A549 (cell line): ENCODE measurements at regions not wholly inside any gene's neighbourhood (a gene's known extent, or its start where the extent isn't known, plus 50 kb on each side); places are given as distances from the start of the nearest gene placed in this dataset.

Source experiments
- ATAC-seq, 2 experiments: fragments of 200-7000 bp in 1 of 2; fragments of >200 bp in 1 of 2; cut with Nextera tagmentation in 1 of 2; cut with Tn5 transposase in 1 of 2; 3 replicates each; pipeline versions ENCODE4 v1.8.0 to v1.9.1; 2018 to 2020; ENCODE audit warnings: mild to moderate bottlenecking in 1 of 2, moderate library complexity in 1 of 2
- CTCF ChIA-PET: fragments of 300-600 bp; sonication (Branson Sonifier 250); formaldehyde crosslinking; extraction: SDS; loops from one replicate; lab custom pipeline; 2021; ENCODE audit warnings: antibody characterized with exemption, inconsistent platforms; lab: Yijun Ruan, JAX
- POLR2A ChIA-PET: fragments of 350-600 bp; formaldehyde crosslinking; extraction: SDS; loops from one replicate; lab custom pipeline; 2021; ENCODE audit warnings: antibody characterized with exemption, inconsistent platforms; lab: Yijun Ruan, JAX
- DNase-seq, 2 experiments: peaks; one replicate each; pipeline versions ENCODE4 v3.0.0 to v3.0.0-alpha.2; 2011 to 2016; ENCODE audit warnings: low read depth in 1 of 2, low spot score in 1 of 2
- FAIRE-seq: peaks from 2 replicates; lab custom pipeline; 2011; peaks lifted over from hg19 to GRCh38; lab: Jason Lieb, UNC
- H3K27ac ChIP-seq, 2 experiments: fragments of >200 bp; sonication (Bioruptor Twin); formaldehyde crosslinking; 3 replicates each; pipeline ENCODE4 v1.5.1; 2016 to 2017
- H3K4me1 ChIP-seq: fragments of >200 bp; sonication (Bioruptor Twin); formaldehyde crosslinking; 3 replicates; pipeline ENCODE4 v1.6.1; 2016
- H3K4me2 ChIP-seq: fragments of >200 bp; sonication (Bioruptor Twin); formaldehyde crosslinking; 3 replicates; pipeline ENCODE4 v1.6.1; 2016
- H3K4me3 ChIP-seq: fragments of >200 bp; sonication (Bioruptor Twin); formaldehyde crosslinking; 3 replicates; pipeline ENCODE4 v1.5.1; 2016
- H3K9me3 ChIP-seq: fragments of >200 bp; sonication (Bioruptor Twin); formaldehyde crosslinking; 3 replicates; pipeline ENCODE4 v1.6.1; 2016
- ATOH8 ChIP-seq: fragments of 250-450 bp; sonication (Bioruptor Pico); IDR thresholded peaks from 2 replicates; pipeline ENCODE4 v1.5.0; 2020; ENCODE audit warnings: low read depth, mild to moderate bottlenecking, moderate library complexity
- BHLHE40 ChIP-seq: IDR thresholded peaks from 2 replicates; pipeline ENCODE4 v1.6.1; 2012; ENCODE audit warnings: low read depth, low read length, inconsistent platforms
- CBX2 ChIP-seq: fragments of 200-600 bp; sonication (generic); IDR thresholded peaks from 2 replicates; pipeline ENCODE4 v1.6.1; 2016; ENCODE audit warnings: low read depth, mild to moderate bottlenecking, borderline replicate concordance
- CHD2 ChIP-seq: fragments of 150-350 bp; IDR thresholded peaks from 2 replicates; pipeline ENCODE4 v1.6.1; 2014; ENCODE audit warnings: low read length; ENCODE audit not compliant: partially characterized antibody
- ELK1 ChIP-seq: fragments of 150-350 bp; IDR thresholded peaks from 2 replicates; pipeline ENCODE4 v1.6.1; 2014; ENCODE audit warnings: low read depth, mild to moderate bottlenecking, low read length
- FOSB ChIP-seq: fragments of 250-450 bp; sonication (Bioruptor Pico); IDR thresholded peaks from 2 replicates; pipeline ENCODE4 v1.5.0; 2020; ENCODE audit warnings: mild to moderate bottlenecking, moderate library complexity
- HDAC2 ChIP-seq: fragments of 200-600 bp; sonication (generic); IDR thresholded peaks from 2 replicates; pipeline ENCODE4 v1.6.1; 2016
- HOXA7 ChIP-seq: fragments of 250-450 bp; sonication (Bioruptor Pico); IDR thresholded peaks from 2 replicates; pipeline ENCODE4 v1.5.0; 2020; ENCODE audit warnings: mild to moderate bottlenecking, moderate library complexity
- KDM1A ChIP-seq: fragments of 200-600 bp; sonication (generic); IDR thresholded peaks from 2 replicates; pipeline ENCODE4 v1.6.1; 2016; ENCODE audit warnings: low read depth, mild to moderate bottlenecking
- MAFK ChIP-seq: fragments of 450-650 bp; IDR thresholded peaks from 2 replicates; pipeline ENCODE4 v1.6.1; 2014; ENCODE audit not compliant: partially characterized antibody
- MAZ ChIP-seq: fragments of 150-350 bp; IDR thresholded peaks from 2 replicates; pipeline ENCODE4 v1.6.1; 2014; ENCODE audit warnings: antibody characterized with exemption, low read depth, low read length, borderline replicate concordance
- MYC ChIP-seq: IDR thresholded peaks from 2 replicates; pipeline ENCODE4 v1.6.1; 2012; ENCODE audit warnings: mild to moderate bottlenecking, inconsistent platforms, low read length, improper control_type of control experiment, borderline replicate concordance
- NPAS2 ChIP-seq: fragments of 250-450 bp; sonication (Bioruptor Pico); IDR thresholded peaks from 2 replicates; pipeline ENCODE4 v1.8.0; 2022; ENCODE audit warnings: mild to moderate bottlenecking, moderate library complexity, borderline replicate concordance
- RCOR1 ChIP-seq: fragments of 150-350 bp; IDR thresholded peaks from 2 replicates; pipeline ENCODE4 v1.6.1; 2014; ENCODE audit warnings: antibody characterized with exemption, low read length, low read depth
- RNF2 ChIP-seq: fragments of 200-600 bp; sonication (generic); IDR thresholded peaks from 2 replicates; pipeline ENCODE4 v1.6.1; 2016; ENCODE audit warnings: low read depth, mild to moderate bottlenecking, antibody characterized with exemption, moderate library complexity, borderline replicate concordance
- SMC3 ChIP-seq: fragments of >200 bp; sonication (Bioruptor Twin); formaldehyde crosslinking; IDR thresholded peaks from 3 replicates; pipeline ENCODE4 v1.6.1; 2018; ENCODE audit warnings: inconsistent platforms
- TFCP2L1 ChIP-seq: fragments of 250-450 bp; sonication (Bioruptor Pico); IDR thresholded peaks from 2 replicates; pipeline ENCODE4 v1.5.0; 2021; ENCODE audit warnings: mild to moderate bottlenecking
- WGBS: methylation state at CpG from one replicate; pipeline ENCODE4 v1.1.6; 2017; ENCODE audit errors: missing lambda C conversion rate; 5-methylcytosine and 5-hydroxymethylcytosine counted together
- TF ChIP-seq, protein P1 (sequence below): IDR thresholded peaks from 2 replicates; pipeline ENCODE4 v1.6.1; 2012
- TF ChIP-seq, protein P2 (sequence below): IDR thresholded peaks from 2 replicates; pipeline ENCODE4 v1.6.1; 2012
- TF ChIP-seq, protein P3 (sequence below): fragments of >200 bp; sonication (Bioruptor Twin); formaldehyde crosslinking; IDR thresholded peaks from 2 replicates; pipeline ENCODE4 v1.6.1; 2016

- FAIRE-seq (no peak), ATAC-seq (no peak), DNase-seq (no peak)
- H3K9me3 ChIP-seq: no peaks in the 10 kb centered on the region
- H3K4me2 ChIP-seq: no peak overlapping the region
- H3K4me1 ChIP-seq: no peaks in the 10 kb centered on the region
- H3K27ac ChIP-seq: no peak overlapping the region
- TF ChIP-seq BHLHE40 (no peak), HOXA7 (no peak), RCOR1 (no peak), CBX2 (no peak), HDAC2 (no peak), KDM1A (no peak), ELK1 (no peak), ATOH8 (CRISPR knock-in tag) (no peak), MAZ (no peak), RNF2 (no peak)
- TF ChIP-seq, protein P1, sequence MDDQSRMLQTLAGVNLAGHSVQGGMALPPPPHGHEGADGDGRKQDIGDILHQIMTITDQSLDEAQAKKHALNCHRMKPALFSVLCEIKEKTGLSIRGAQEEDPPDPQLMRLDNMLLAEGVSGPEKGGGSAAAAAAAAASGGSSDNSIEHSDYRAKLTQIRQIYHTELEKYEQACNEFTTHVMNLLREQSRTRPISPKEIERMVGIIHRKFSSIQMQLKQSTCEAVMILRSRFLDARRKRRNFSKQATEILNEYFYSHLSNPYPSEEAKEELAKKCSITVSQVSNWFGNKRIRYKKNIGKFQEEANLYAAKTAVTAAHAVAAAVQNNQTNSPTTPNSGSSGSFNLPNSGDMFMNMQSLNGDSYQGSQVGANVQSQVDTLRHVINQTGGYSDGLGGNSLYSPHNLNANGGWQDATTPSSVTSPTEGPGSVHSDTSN: no peak
- TF ChIP-seq, protein P2, sequence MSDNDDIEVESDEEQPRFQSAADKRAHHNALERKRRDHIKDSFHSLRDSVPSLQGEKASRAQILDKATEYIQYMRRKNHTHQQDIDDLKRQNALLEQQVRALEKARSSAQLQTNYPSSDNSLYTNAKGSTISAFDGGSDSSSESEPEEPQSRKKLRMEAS: no peak
- ChIA-PET POLR2A (no interaction called here), CTCF (interaction anchor here (1.6 kb wide), 1 partner anchor 10 kb away, joined by 4 read pairs; no protein-coding TSS in a partner anchor)
- WGBS: 72% methylated on average over 1 of the region's 1 CpG
- H3K4me3 ChIP-seq: no peak overlapping the region
Observed at GRCh38 chr2:164014791-164015190, 279.0 kb upstream of the FIGN start.

DNA sequence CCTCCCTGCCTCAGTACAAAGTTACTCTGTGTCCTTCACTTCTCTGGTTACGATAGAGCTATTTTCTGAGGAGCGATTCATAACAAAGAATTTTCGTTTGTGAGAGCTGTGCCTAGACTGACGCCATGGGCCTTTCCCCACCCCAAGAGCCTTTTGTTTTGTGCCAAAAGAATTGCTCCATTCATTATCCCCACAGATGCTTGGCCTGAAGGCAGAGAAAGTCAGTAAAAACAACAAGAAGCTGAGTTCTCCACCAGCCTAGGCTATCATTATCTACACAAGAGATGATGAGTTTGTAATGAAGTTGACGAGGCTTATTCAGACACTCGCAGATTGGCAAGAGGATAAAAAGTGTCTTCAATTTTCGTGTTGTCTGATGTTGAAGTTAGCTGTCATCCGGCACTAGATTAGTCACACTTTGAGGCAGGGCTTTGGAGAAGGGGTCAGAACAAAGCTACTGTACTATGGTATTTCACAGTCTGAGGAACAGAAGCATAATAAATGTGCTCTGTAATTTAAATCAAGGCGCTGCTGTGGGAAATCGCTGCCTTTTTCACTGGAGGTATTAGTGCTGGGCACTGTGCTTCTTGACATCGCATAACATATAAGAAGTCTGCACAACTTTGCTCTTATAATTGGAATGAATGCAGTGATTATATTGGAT, 278.4 kb upstream of the FIGN start:
- no peak for DNase-seq
- Histone ChIP-seq H3K9me3 (no peaks in the 10 kb centered on the region), H3K4me2 (no peak overlapping the region), H3K4me1 (no peaks in the 10 kb centered on the region), H3K4me3 (no peak overlapping the region), H3K27ac (no peak overlapping the region)
- POLR2A ChIA-PET: no interaction called here
- WGBS: 81% methylated on average over 11 of the region's 11 CpGs
- TF ChIP-seq, protein P2: no peak
- TF ChIP-seq, protein P3, sequence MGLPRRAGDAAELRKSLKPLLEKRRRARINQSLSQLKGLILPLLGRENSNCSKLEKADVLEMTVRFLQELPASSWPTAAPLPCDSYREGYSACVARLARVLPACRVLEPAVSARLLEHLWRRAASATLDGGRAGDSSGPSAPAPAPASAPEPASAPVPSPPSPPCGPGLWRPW: no peak
- TF ChIP-seq NPAS2 (CRISPR knock-in tag) (no peak), MYC (no peak), TFCP2L1 (CRISPR knock-in tag) (no peak), CHD2 (no peak), MAFK (no peak), FOSB (CRISPR knock-in tag) (no peak), SMC3 (no peak), BHLHE40 (no peak), ELK1 (no peak)
- ATAC-seq: no peak
- FAIRE-seq: no peak
- CTCF ChIA-PET: interaction anchor here (0.6 to 1.6 kb wide), 2 partner anchors 10 to 1420 kb away, joined by 3 to 4 read pairs; no protein-coding TSS in a partner anchor
